Activated CD4-positive, alpha-beta T cell treated with anti-CD3 and anti-CD28 coated beads, Interleukin-2, amount 10 ng/mL, durations not matched to agents 24 days and 14 days (primary cell): ENCODE measurements at regions not wholly inside any gene's neighbourhood (a gene's known extent, or its start where the extent isn't known, plus 50 kb on each side); places are given as distances from the start of the nearest gene placed in this dataset.

Experiments
- DNase-seq: peaks from one replicate; pipeline ENCODE4 v3.0.0; 2022
- H3K27ac Mint-ChIP-seq: one replicate; pipeline ENCODE4 v1.8.0; 2022; ENCODE audit warnings: mild to moderate bottlenecking, mixed read lengths
- H3K27me3 Mint-ChIP-seq: one replicate; pipeline ENCODE4 v1.8.0; 2022; ENCODE audit warnings: mixed read lengths
- H3K36me3 Mint-ChIP-seq: one replicate; pipeline ENCODE4 v1.8.0; 2022; ENCODE audit warnings: low read depth, mild to moderate bottlenecking, mixed read lengths
- H3K4me1 Mint-ChIP-seq: one replicate; pipeline ENCODE4 v1.8.0; 2021; ENCODE audit warnings: mixed read lengths
- H3K4me3 Mint-ChIP-seq: one replicate; pipeline ENCODE4 v1.8.0; 2022; ENCODE audit warnings: mild to moderate bottlenecking, moderate library complexity, mixed read lengths
- H3K9me3 Mint-ChIP-seq: one replicate; pipeline ENCODE4 v1.8.0; 2021; ENCODE audit warnings: mixed read lengths
- intact Hi-C: fragments of 100-400 bp; cut with micrococcal nuclease; formaldehyde crosslinking; loops from one replicate; pipeline ENCODE4 v1.15.1; 2023

GRCh38 chr3:64393193-64393592, 167.9 kb upstream of the PRICKLE2 start:
- Mint-ChIP-seq H3K4me1 (no peaks in the 10 kb centered on the region), H3K27me3 (peaks cover 6% of the 10 kb centered on the region), H3K4me3 (no peak overlapping the region), H3K9me3 (no peaks in the 10 kb centered on the region), H3K36me3 (no peaks in the 10 kb centered on the region), H3K27ac (no peak overlapping the region)
- no peak for DNase-seq
- intact Hi-C loops: no loop called here

- Mint-ChIP-seq H3K27ac (no peak overlapping the region), H3K36me3 (no peaks in the 10 kb centered on the region), H3K9me3 (no peaks in the 10 kb centered on the region), H3K4me1 (no peaks in the 10 kb centered on the region), H3K27me3 (peaks cover 8% of the 10 kb centered on the region), H3K4me3 (no peak overlapping the region)
- no peak for DNase-seq
- intact Hi-C loops: no loop called here
Measured at GRCh38 chr3:64392001-64392400, 166.7 kb upstream of the PRICKLE2 start.

GRCh38 chr3:64390893-64391292, 165.6 kb upstream of the PRICKLE2 start:
- Mint-ChIP-seq H3K4me3 (no peak overlapping the region), H3K27ac (no peak overlapping the region), H3K36me3 (no peaks in the 10 kb centered on the region), H3K9me3 (no peaks in the 10 kb centered on the region), H3K4me1 (no peaks in the 10 kb centered on the region), H3K27me3 (peaks cover 8% of the 10 kb centered on the region)
- intact Hi-C loops: no loop called here
- no peak for DNase-seq

DNA sequence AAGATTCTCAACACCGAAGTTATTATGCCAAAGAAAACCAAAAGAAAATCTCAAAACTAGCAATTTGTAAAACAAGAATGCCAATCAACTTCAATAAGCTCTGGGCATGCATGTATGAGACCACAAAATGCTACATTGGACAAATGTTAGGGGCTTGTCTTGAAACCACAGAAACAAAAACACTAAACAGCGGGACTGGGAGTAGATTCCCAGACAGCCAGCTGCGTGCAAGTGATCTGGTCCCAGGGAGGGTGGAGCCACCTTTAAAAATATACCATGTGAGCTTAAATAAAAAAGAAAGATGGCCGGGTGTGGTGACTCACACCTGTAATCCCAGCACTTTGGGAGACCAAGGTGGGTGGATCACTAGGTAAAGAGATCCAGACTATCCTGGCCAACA, 163.6 kb upstream of the PRICKLE2 start:
- Mint-ChIP-seq H3K9me3 (no peaks in the 10 kb centered on the region), H3K27me3 (peaks cover 8% of the 10 kb centered on the region), H3K36me3 (no peaks in the 10 kb centered on the region), H3K4me1 (no peaks in the 10 kb centered on the region), H3K4me3 (no peak overlapping the region), H3K27ac (no peak overlapping the region)
- DNase-seq: no peak
- intact Hi-C loops: no loop called here

DNA sequence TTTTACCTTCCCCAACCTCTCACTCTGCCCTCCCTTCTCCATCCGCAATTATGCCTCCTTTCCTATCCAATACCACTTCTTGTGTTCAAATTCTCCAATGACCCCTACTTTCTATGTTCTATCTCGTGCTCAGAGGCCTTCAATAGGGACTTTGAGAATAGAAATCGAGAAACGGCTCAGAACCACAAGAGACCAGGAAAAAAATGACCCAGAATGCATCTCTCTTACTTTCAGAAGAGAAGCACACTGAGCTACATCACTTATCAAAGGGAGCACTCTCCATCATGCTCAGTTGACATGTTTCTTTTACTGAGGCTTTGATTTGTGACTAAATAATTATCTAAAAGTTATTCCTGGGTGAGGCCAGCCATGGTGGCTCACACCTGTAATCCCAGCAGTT, 162.4 kb upstream of the PRICKLE2 start:
- H3K4me1 Mint-ChIP-seq: no peaks in the 10 kb centered on the region
- H3K27me3 Mint-ChIP-seq: peaks cover 8% of the 10 kb centered on the region
- intact Hi-C loops: no loop called here
- no peak for DNase-seq
- H3K9me3 Mint-ChIP-seq: no peaks in the 10 kb centered on the region
- no peak overlapping the region for H3K4me3 Mint-ChIP-seq
- H3K27ac Mint-ChIP-seq: no peak overlapping the region
- H3K36me3 Mint-ChIP-seq: no peaks in the 10 kb centered on the region

- no peak for DNase-seq
- H3K36me3 Mint-ChIP-seq: no peaks in the 10 kb centered on the region
- peaks cover 12% of the 10 kb centered on the region for H3K27me3 Mint-ChIP-seq
- no peaks in the 10 kb centered on the region for H3K4me1 Mint-ChIP-seq
- no peak overlapping the region for H3K4me3 Mint-ChIP-seq
- H3K27ac Mint-ChIP-seq: no peak overlapping the region
- no peaks in the 10 kb centered on the region for H3K9me3 Mint-ChIP-seq
- intact Hi-C loops: no loop called here
Measured at GRCh38 chr3:64385277-64385676, 160.0 kb upstream of the PRICKLE2 start.

- Mint-ChIP-seq H3K4me1 (no peaks in the 10 kb centered on the region), H3K9me3 (no peaks in the 10 kb centered on the region), H3K36me3 (no peaks in the 10 kb centered on the region), H3K4me3 (no peak overlapping the region), H3K27ac (no peak overlapping the region), H3K27me3 (peaks cover 12% of the 10 kb centered on the region)
- intact Hi-C loops: no loop called here
- DNase-seq: no peak
Measured at GRCh38 chr3:64384561-64384960, 159.3 kb upstream of the PRICKLE2 start.

- Mint-ChIP-seq H3K4me1 (no peaks in the 10 kb centered on the region), H3K4me3 (no peak overlapping the region)
Measured at GRCh38 chr3:64382153-64382552, 156.9 kb upstream of the PRICKLE2 start.

DNA sequence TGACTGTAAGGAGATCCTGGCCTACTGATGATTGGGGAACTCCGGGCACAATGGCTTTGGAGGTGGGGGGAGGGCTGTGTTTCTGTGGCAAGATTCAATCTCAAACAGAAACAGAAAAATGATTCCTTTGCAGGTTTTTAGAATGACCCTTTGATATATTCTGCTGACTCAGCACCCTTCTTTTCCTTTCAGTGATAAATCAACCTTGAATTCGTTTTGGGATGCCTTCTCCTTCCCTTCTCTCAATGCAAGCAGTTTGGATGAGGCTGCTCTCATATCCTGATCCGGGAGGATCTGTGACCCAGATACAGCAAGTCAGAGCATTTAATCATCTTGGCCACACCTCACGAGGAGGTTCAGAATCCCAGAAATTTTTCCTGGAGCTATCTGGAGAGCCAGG, 156.1 kb upstream of the PRICKLE2 start:
- DNase-seq: no peak
- Mint-ChIP-seq H3K4me1 (no peaks in the 10 kb centered on the region), H3K27me3 (peaks cover 5% of the 10 kb centered on the region), H3K9me3 (no peaks in the 10 kb centered on the region), H3K27ac (no peak overlapping the region), H3K36me3 (no peaks in the 10 kb centered on the region), H3K4me3 (no peak overlapping the region)
- intact Hi-C loops: no loop called here

More at GRCh38 chr3:64382153-64382552, 156.9 kb upstream of the PRICKLE2 start:
- Mint-ChIP-seq H3K27ac (no peak overlapping the region), H3K9me3 (no peaks in the 10 kb centered on the region), H3K27me3 (peaks cover 5% of the 10 kb centered on the region), H3K36me3 (no peaks in the 10 kb centered on the region)
- DNase-seq: no peak
- intact Hi-C loops: no loop called here

- no peak for DNase-seq
- Mint-ChIP-seq H3K9me3 (no peaks in the 10 kb centered on the region), H3K27ac (no peak overlapping the region), H3K4me1 (no peaks in the 10 kb centered on the region), H3K27me3 (peaks cover 5% of the 10 kb centered on the region), H3K4me3 (no peak overlapping the region), H3K36me3 (no peaks in the 10 kb centered on the region)
- intact Hi-C loops: no loop called here
Measured at GRCh38 chr3:64380546-64380945, 155.3 kb upstream of the PRICKLE2 start.

DNA sequence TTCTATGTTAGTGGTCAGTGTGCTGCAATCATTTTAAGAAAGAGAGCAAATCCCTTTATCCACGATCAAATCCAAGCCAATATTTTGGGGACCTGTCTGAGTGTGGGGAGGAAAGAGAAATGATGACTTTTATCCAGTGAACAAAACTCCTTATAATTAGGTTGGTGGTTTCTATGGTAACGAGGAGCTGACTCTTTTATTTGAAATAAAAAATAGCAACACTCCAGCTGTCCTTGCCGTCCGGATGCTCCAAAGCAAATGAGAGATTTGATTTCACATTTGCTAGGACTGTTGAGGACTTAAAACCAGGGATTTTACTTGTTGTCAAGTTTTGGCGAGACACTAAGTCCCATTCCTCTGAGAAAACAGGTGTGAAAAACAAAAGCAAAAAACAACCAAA, 154.0 kb upstream of the PRICKLE2 start:
- DNase-seq: no peak
- H3K4me1 Mint-ChIP-seq: no peaks in the 10 kb centered on the region
- no peak overlapping the region for H3K4me3 Mint-ChIP-seq
- peaks cover 5% of the 10 kb centered on the region for H3K9me3 Mint-ChIP-seq
- intact Hi-C loops: no loop called here
- H3K27me3 Mint-ChIP-seq: peaks cover 7% of the 10 kb centered on the region
- H3K36me3 Mint-ChIP-seq: no peaks in the 10 kb centered on the region
- H3K27ac Mint-ChIP-seq: no peak overlapping the region

- Mint-ChIP-seq H3K4me3 (no peak overlapping the region), H3K36me3 (no peaks in the 10 kb centered on the region), H3K9me3 (peaks cover 5% of the 10 kb centered on the region), H3K27ac (no peak overlapping the region), H3K27me3 (peaks cover 7% of the 10 kb centered on the region), H3K4me1 (no peaks in the 10 kb centered on the region)
- intact Hi-C loops: no loop called here
- no peak for DNase-seq
Measured at GRCh38 chr3:64377942-64378341, 152.7 kb upstream of the PRICKLE2 start.

GRCh38 chr3:64375737-64376136, 150.5 kb upstream of the PRICKLE2 start:
- Mint-ChIP-seq H3K36me3 (no peaks in the 10 kb centered on the region), H3K27me3 (peaks cover 3% of the 10 kb centered on the region), H3K27ac (no peak overlapping the region), H3K4me1 (no peaks in the 10 kb centered on the region), H3K4me3 (no peak overlapping the region), H3K9me3 (peaks cover 5% of the 10 kb centered on the region)
- DNase-seq: no peak
- intact Hi-C loops: no loop called here

DNA sequence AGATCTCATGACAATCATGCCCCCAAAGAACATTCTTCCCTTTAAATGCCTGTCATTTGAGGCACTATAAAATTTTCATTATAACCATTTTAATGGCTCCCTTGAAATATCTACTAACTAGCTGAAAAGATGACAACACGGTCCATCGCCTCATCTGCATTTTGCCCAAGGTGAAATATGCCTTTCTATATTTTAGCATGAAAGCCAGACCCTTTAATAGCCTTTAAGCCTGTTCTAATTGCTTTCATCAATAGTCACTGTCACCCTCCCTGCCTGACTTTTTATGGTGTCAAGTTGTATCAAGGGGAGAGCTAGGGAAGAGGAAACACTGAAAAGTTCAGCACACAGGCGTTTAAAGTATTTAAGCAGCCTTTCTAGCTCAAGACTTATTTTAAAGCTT, 144.1 kb upstream of the PRICKLE2 start:
- intact Hi-C loops: no loop called here
- H3K9me3 Mint-ChIP-seq: peaks cover 2% of the 10 kb centered on the region
- H3K27me3 Mint-ChIP-seq: peaks cover 12% of the 10 kb centered on the region
- no peaks in the 10 kb centered on the region for H3K4me1 Mint-ChIP-seq
- no peak overlapping the region for H3K27ac Mint-ChIP-seq
- no peaks in the 10 kb centered on the region for H3K36me3 Mint-ChIP-seq
- DNase-seq: no peak
- no peak overlapping the region for H3K4me3 Mint-ChIP-seq

GRCh38 chr3:64368257-64369020, 143.2 kb upstream of the PRICKLE2 start:
- H3K9me3 Mint-ChIP-seq: no peaks in the 10 kb centered on the region
- H3K27ac Mint-ChIP-seq: no peak overlapping the region
- DNase-seq: no peak
- intact Hi-C loops: no loop called here
- H3K4me3 Mint-ChIP-seq: no peak overlapping the region
- no peaks in the 10 kb centered on the region for H3K36me3 Mint-ChIP-seq
- H3K4me1 Mint-ChIP-seq: no peaks in the 10 kb centered on the region
- peaks cover 14% of the 10 kb centered on the region for H3K27me3 Mint-ChIP-seq
